Breast epithelium (tissue), 4 donors: ENCODE measurements at regions not wholly inside any gene's neighbourhood (a gene's known extent, or its start where the extent isn't known, plus 50 kb on each side); places are given as distances from the start of the nearest gene placed in this dataset.

Experiments used
- DNase-seq, 2 donors: peaks; one replicate each; pipeline ENCODE4 v3.0.0-alpha.2; 2019; ENCODE audit warnings: low spot score in 2 of 2
- H3K27ac ChIP-seq, 2 donors: fragments of 200-600 bp; sonication (generic) in 1 of 2; one replicate each; pipeline ENCODE4 v1.5.1; 2016 to 2019; ENCODE audit warnings: mild to moderate bottlenecking in 1 of 2
- H3K27me3 ChIP-seq, 2 donors: fragments of 200-600 bp; sonication (generic) in 1 of 2; one replicate each; pipeline versions ENCODE4 v1.5.1 to v1.6.0; 2017 to 2019; ENCODE audit warnings: control low read depth in 1 of 2, mild to moderate bottlenecking in 1 of 2
- H3K36me3 ChIP-seq: fragments of 200-600 bp; one replicate; pipeline ENCODE4 v1.5.1; 2019
- H3K4me1 ChIP-seq, 2 donors: fragments of 200-600 bp; sonication (generic); one replicate each; pipeline ENCODE4 v1.5.1; 2016 to 2019; ENCODE audit warnings: control low read depth in 1 of 2
- H3K4me3 ChIP-seq, 3 donors: fragments of 200-600 bp; sonication (generic); 1 replicate in 2 of 3; 2 replicates in 1 of 3; pipeline ENCODE4 v1.5.1; 2016 to 2019; ENCODE audit warnings: mild to moderate bottlenecking in 3 of 3, moderate library complexity in 2 of 3
- H3K9me3 ChIP-seq, 2 donors: fragments of 200-600 bp; sonication (generic) in 1 of 2; one replicate each; pipeline ENCODE4 v1.5.1; 2016 to 2019; ENCODE audit warnings: control low read depth in 1 of 2
- CTCF ChIP-seq, 3 donors: fragments of 450-650 bp; IDR thresholded peaks; one replicate each; pipeline ENCODE4 v1.5.1; 2016 to 2017; ENCODE audit warnings: antibody characterized with exemption in 3 of 3, mild to moderate bottlenecking in 3 of 3, moderate library complexity in 3 of 3
- POLR2A ChIP-seq: fragments of 450-650 bp; IDR thresholded peaks from one replicate; pipeline ENCODE4 v1.6.1; 2016; ENCODE audit warnings: antibody characterized with exemption, mild to moderate bottlenecking, moderate library complexity
- POLR2AphosphoS5 ChIP-seq, 3 donors: sonication (generic); formaldehyde crosslinking; IDR thresholded peaks; one replicate each; pipeline ENCODE4 v1.6.1; 2017; ENCODE audit warnings: antibody characterized with exemption in 3 of 3
- intact Hi-C: fragments of 100-400 bp; cut with DNase I; formaldehyde crosslinking; loops from one replicate; pipeline ENCODE4 v1.15.1; 2023; ENCODE audit warnings: low total_unique reads

GRCh38 chrX:51798701-51799100 lies 55.5 kb downstream of the GSPT2 start:
- no peaks in the 10 kb centered on the region for H3K9me3 ChIP-seq
- intact Hi-C loops, result no loop called here
- H3K4me3 ChIP-seq, result no peak overlapping the region
- no peaks in the 10 kb centered on the region for H3K36me3 ChIP-seq
- H3K4me1 ChIP-seq, result no peaks in the 10 kb centered on the region
- no peak for DNase-seq
- H3K27ac ChIP-seq, result no peak overlapping the region
- H3K27me3 ChIP-seq, result peaks cover 0 to 46% of the 10 kb centered on the region in 2 donors
- TF ChIP-seq POLR2A, result no peak
- TF ChIP-seq CTCF (IDR thresholded peaks at IDR 0.05), result no peak
- TF ChIP-seq POLR2AphosphoS5 (IDR thresholded peaks at IDR 0.05), result no peak

- H3K27ac ChIP-seq, result peak overlapping the region; percentile 27 to 67
- H3K36me3 ChIP-seq, result no peaks in the 10 kb centered on the region
- H3K4me1 ChIP-seq, result no peaks in the 10 kb centered on the region
- peaks cover 0 to 23% of the 10 kb centered on the region in 2 donors for H3K27me3 ChIP-seq
- H3K9me3 ChIP-seq, result no peaks in the 10 kb centered on the region
- H3K4me3 ChIP-seq, result peak overlapping the region; percentile 52 to 69 (median 61)
- intact Hi-C loops, result no loop called here
- no peak for DNase-seq
- TF ChIP-seq CTCF (IDR thresholded peaks at IDR 0.05) (no peak), POLR2A (no peak), POLR2AphosphoS5 (IDR thresholded peaks at IDR 0.05) (no peak)
Observed at GRCh38 chrX:51802917-51803688, 59.9 kb downstream of the GSPT2 start.

- Histone ChIP-seq H3K27me3 (peaks cover 0 to 19% of the 10 kb centered on the region in 2 donors), H3K9me3 (no peaks in the 10 kb centered on the region), H3K4me3 (peak overlapping the region in 1 of 3 donors; percentile 61), H3K27ac (no peak overlapping the region), H3K4me1 (no peaks in the 10 kb centered on the region), H3K36me3 (no peaks in the 10 kb centered on the region)
- no peak for TF ChIP-seq POLR2AphosphoS5 (IDR thresholded peaks at IDR 0.05)
- no peak for TF ChIP-seq POLR2A
- TF ChIP-seq CTCF (IDR thresholded peaks at IDR 0.05), result no peak
- intact Hi-C loops, result no loop called here
- DNase-seq, result no peak
Observed at GRCh38 chrX:51803833-51804232, 60.6 kb downstream of the GSPT2 start.

- H3K4me1 ChIP-seq, result no peaks in the 10 kb centered on the region
- H3K9me3 ChIP-seq, result no peaks in the 10 kb centered on the region
- intact Hi-C loops, result no loop called here
- TF ChIP-seq CTCF (IDR thresholded peaks at IDR 0.05) (no peak), POLR2AphosphoS5 (IDR thresholded peaks at IDR 0.05) (no peak), POLR2A (no peak)
- no peak for DNase-seq
- no peak overlapping the region for H3K27ac ChIP-seq
- no peaks in the 10 kb centered on the region for H3K36me3 ChIP-seq
- H3K4me3 ChIP-seq, result no peak overlapping the region
- peaks cover 0 to 20% of the 10 kb centered on the region in 2 donors for H3K27me3 ChIP-seq
Observed at GRCh38 chrX:51804741-51805140, 61.5 kb downstream of the GSPT2 start.

- intact Hi-C loops, result no loop called here
- DNase-seq, result no peak
- Histone ChIP-seq H3K4me1 (no peaks in the 10 kb centered on the region), H3K4me3 (no peak overlapping the region), H3K9me3 (no peaks in the 10 kb centered on the region), H3K27ac (no peak overlapping the region), H3K36me3 (no peaks in the 10 kb centered on the region), H3K27me3 (peaks cover 0 to 42% of the 10 kb centered on the region in 2 donors)
- no peak for TF ChIP-seq CTCF (IDR thresholded peaks at IDR 0.05)
Observed at GRCh38 chrX:51813886-51814460, 70.7 kb downstream of the GSPT2 start.
